NAMALWA (cell line): ENCODE measurements at regions not wholly inside any gene's neighbourhood (a gene's known extent, or its start where the extent isn't known, plus 50 kb on each side); places are given as distances from the start of the nearest gene placed in this dataset.
A peak's percentile ranks its signal among the peaks of the same experiment; 100 is the strongest.

Experiments
- DNase-seq: peaks from one replicate; pipeline ENCODE4 v3.0.0-alpha.2; 2015; ENCODE audit warnings: low spot score

- no peak for DNase-seq
These were observed 112.2 kb downstream of the TRIB2 start for GRCh38 chr2:12828980-12829379.

DNA sequence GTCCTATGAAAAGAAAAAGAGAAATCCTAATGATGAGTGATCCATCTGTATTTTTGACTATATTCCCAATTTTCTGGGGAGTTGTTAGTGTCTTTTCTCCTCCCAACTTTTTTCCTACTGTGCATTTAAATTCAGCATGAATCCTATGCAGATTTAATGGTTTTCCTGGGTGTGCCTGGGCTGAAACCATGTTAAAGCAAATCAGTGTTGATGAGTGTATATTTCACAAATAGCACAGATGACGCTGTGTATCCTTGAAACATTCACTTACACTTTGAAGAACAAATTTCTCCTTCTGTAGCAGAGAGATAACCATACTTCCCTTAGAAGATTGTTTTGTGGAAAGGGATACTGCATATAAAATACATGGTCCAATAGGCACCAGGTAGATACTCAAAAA lies 114.3 kb downstream of the TRIB2 start:
- no peak for DNase-seq

DNA sequence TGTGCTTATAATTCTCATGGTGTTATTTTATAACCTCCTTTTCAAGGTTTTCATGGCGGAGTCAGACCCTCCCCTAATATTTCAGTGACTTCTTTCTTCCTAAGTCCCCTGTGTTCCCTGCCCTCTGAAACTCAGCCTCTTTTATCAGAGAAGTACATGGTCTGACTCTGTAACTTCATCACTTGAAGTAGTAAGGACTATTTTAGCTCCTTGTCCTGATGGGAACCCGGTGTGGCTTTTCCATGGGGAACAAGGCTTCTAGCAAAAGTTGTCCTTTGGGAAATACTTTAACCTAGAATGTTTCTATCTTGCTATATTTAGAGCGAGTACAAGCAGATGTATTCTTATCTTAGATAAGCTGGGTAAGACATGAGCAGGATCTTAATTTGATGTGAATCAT lies 117.5 kb downstream of the TRIB2 start:
- DNase-seq, result no peak

GRCh38 chr2:12835733-12836132 lies 119.0 kb downstream of the TRIB2 start:
- no peak for DNase-seq

- no peak for DNase-seq
These were observed 122.6 kb downstream of the TRIB2 start for GRCh38 chr2:12839339-12839738.

- DNase-seq, result no peak
These were observed 124.3 kb downstream of the TRIB2 start for GRCh38 chr2:12841021-12841420.

- no peak for DNase-seq
These were observed 126.2 kb downstream of the TRIB2 start for GRCh38 chr2:12842917-12843316.

GRCh38 chr2:12844511-12844910 lies 127.8 kb downstream of the TRIB2 start:
- DNase-seq, result no peak

DNA sequence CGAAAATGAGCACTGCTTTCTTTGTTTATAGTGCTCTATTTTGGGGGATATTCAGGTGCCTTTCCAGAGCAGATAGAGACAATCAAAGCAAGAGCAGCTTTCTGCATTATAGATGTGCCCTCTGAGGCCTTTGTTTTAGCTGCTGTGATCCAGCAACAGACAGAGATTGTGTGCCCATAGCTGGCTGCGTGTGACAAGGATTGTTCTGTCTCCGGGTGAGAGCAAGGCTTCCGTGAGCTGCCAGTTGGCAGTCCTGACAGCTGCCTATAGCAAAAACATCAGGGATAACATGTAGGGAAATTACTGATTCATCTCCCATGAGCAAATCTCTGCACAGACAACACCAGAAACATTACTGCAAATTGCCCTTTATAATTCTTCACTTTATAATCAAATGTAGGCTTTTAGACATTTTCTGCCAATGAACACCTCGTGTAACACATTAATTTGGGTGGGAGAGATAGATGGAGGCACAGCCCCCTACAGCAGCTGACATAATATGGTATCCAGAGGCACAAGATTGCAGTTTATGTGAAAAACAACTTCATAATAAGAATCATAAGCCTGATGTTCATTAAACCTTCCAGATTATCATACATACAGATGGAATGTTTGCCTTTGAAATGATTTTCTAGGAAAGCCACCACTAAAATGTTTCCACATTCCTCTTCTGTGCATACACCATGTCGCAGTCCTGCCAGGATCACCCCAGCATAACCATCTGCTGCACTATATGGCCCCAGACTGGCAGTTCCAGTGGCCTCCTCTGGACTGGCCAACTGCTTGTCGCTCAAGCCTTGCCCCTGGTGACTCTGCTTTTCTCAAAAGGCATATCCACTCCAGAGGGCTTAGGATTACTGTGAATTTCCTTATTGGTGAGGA lies 131.2 kb downstream of the TRIB2 start:
- no peak for DNase-seq

DNA sequence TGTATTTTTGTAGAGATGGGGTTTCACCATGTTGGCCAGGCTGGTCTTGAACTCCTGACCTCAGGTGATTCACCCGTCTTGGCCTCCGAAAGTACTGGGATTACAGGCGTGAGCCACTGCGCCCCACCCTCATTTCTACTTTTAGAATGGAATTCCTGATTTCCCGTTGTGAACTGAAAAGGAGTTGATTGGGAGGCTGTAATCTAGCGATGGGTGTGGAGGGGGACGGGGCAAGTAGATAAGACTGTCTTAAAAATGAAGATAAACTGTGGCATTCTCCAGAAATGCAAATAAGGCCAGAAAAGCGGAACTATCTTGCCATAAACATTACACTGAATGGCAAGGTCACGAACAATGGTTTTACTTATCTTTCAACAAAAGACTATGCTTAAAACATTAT lies 135.4 kb downstream of the TRIB2 start:
- no peak for DNase-seq

DNA sequence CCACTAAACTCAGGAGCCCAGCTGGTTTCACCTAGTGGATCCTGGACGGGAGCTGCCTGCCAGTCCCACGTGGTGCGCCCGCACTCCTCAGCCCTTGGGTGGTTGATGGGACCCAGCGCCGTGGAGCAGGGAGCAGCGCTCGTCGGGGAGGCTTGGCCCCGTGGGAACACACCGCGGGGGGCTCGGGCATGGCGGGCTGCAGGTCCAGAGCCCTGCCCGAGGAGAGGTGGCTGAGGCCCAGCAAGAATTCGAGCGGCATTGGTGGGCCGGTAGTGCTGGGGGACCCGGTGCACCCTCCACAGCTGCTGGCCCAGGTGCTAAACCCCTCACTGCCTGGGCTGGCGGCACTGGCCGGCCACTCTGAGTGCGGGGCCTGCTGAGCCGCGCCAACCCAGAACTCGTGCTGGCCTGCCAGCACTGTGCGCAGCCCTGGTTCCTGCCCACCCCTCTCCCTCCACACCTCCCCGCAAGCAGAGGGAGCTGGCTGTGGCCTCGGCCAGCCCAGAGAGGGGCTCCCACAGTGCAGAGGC lies 137.3 kb downstream of the TRIB2 start:
- no peak for DNase-seq

DNA sequence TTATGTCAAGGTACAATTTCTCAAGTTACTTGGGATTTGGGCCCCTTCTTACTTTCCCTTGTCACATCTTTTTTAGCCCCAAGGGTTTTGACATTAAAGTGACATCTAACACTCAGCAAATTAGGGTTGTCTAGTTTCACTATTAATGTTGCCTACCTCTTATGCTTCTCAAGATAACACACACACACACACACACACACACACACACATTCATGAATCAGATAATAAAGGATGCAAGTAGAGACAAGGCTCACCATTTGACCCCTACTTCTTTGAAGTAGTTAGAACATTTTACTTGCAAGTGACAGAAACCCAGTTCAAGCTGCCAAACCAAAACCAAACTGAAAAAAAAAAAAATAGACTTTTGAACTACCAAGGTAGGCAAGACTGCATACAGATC lies 138.8 kb downstream of the TRIB2 start:
- DNase-seq, result no peak

- no peak for DNase-seq
These were observed 140.3 kb downstream of the TRIB2 start for GRCh38 chr2:12856934-12857601.

DNA sequence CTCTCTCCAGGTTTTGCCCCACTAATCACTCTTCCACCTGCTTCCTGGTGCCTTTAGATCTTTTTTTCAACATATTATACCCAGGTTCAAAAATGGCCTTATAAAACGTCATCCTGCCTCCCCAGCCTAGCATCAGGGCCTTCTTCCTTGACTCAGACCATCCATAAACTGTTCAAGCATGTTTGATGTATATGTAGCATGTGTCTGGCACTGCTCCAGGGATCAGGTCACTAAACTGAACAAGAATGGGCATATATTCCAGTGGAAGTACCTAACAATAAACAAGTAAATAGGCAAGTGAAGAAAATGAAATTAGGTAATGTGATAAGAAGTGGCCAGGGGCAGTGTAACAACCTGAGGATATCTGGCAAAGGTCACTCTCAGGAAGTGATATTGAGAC lies 141.2 kb downstream of the TRIB2 start:
- DNase-seq, result no peak

- DNase-seq, result no peak
These were observed 142.1 kb downstream of the TRIB2 start for GRCh38 chr2:12858786-12859185.

- peak; percentile 11 for DNase-seq
These were observed 144.7 kb downstream of the TRIB2 start for GRCh38 chr2:12861344-12861930.

DNA sequence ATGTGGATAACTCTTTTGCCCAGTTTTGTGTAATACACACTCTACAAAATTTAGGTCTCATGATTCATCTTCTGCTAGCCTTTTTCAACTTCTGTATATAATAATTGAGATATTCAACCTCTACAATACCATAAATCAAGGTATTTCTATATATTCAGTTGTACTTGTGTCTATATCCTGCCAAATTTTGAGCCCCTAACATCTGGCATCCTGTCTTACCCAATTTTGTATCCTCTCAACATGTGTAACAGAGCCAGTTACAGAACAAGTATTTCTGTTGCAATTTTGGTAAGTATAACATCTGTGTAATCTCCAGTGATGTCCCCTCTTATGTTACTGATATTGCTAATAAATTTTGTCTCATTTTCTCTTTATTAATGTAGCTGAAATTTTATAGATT lies 145.8 kb downstream of the TRIB2 start:
- DNase-seq, result no peak

DNA sequence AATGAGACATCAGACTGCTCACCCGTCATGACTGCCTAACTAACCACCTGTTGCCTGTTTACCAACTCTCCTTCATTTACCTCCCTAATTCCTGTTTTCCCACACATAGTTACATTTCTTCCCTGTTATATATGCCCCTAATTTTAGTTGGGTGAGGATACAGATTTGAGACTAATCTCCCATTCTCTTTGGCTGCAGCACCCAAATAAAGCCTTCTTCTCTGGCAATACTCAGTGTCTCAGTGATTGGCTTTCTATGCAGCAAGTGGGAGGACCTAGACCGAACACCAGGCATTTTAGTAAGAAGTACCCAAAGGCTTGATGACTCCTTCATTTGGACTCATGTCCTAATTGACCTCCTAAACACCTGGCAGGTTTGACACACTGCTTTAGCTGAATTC lies 147.2 kb downstream of the TRIB2 start:
- DNase-seq, result no peak

DNA sequence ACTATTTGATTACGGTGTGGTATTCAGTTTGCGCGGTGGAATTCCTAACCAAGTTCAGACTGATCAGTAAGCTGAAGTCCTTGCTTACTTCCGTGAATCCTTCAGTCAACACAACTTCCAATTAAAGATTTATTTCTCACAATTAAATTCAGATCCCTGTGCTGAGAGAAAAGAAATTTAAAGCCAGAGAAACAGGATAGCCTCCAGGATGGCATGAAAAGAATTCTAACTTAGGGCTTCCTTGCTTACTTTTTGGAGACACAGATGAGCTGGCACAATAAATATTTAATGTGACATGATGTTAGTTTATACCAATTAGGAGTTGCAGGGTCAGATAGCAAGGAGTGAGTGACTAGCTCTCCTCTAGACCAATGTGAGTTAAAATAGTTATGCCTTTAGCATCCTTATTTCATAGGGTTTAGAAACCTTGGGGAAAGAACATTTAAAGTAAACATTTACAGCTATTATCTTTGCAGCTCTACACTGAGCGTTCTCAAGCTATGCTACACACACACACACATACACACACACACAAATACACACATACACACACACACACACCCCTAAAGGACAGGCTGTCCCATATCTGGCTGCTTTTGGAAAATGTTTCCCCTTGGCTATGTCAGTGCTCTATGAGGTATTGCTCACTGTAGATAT lies 151.0 kb downstream of the TRIB2 start:
- no peak for DNase-seq

- no peak for DNase-seq
These were observed 154.0 kb downstream of the TRIB2 start for GRCh38 chr2:12870692-12871091.

- no peak for DNase-seq
These were observed 155.1 kb downstream of the TRIB2 start for GRCh38 chr2:12871694-12872315.

DNA sequence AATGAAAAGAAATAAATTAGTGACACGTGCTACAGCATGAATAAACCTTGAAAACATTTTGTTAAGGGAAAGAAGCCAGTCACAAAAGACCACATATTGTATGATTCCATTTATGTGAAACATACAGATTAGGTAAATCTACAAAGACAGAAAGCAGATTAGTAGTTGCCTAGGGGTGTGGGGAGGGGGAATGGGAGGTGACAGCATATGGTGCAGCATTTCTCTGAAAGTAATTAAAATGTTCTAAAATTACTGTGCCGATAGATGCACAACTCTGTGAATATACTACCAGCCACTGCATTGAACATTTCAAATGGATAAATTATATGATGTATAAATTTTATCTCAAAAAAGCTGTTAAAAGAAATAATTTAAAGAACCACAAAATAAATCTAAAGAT lies 161.0 kb downstream of the TRIB2 start:
- DNase-seq, result no peak
